PC-3 (cell line): ENCODE measurements at regions not wholly inside any gene's neighbourhood (a gene's known extent, or its start where the extent isn't known, plus 50 kb on each side); places are given as distances from the start of the nearest gene placed in this dataset.
A peak's percentile ranks its signal among the peaks of the same experiment; 100 is the strongest.
"Not testable (repeated sequence)": the region's sequence is repeated elsewhere in the genome, so short reads cannot be mapped to it uniquely, and the experiment has no call there.

Experiments
- ATAC-seq: fragments of 200-7000 bp; cut with Tn5 transposase; 2 replicates; pipeline ENCODE4 v1.9.1; 2020; ENCODE audit warnings: mild to moderate bottlenecking, moderate library complexity
- BruUV-seq: library from RNA; stranded (reverse); fragments of 400-500 nt; replicated peaks from 2 replicates; lab custom pipeline; 2021; lab: Mats Ljungman, UMichigan
- CTCF ChIA-PET: fragments of 300-600 bp; sonication (Branson Sonifier 250); formaldehyde crosslinking; loops from one replicate; lab custom pipeline; 2022; ENCODE audit warnings: antibody characterized with exemption; lab: Charles Lee
- POLR2A ChIA-PET: fragments of 300-600 bp; sonication (Branson Sonifier 250); formaldehyde crosslinking; loops from one replicate; lab custom pipeline; 2022; ENCODE audit warnings: antibody characterized with exemption; ENCODE audit not compliant: unreplicated experiment; lab: Charles Lee
- DNase-seq: peaks from one replicate; pipeline ENCODE4 v3.0.0-alpha.2; 2015
- H2AFZ ChIP-seq: fragments of 300-600 bp; sonication (generic); 2 replicates; pipeline ENCODE4 v1.6.0; 2016; ENCODE audit warnings: antibody characterized with exemption, low read length
- H3F3A ChIP-seq: fragments of 300-600 bp; sonication (generic); one replicate; pipeline ENCODE4 v1.6.0; 2017; ENCODE audit warnings: antibody characterized with exemption, low read length, control low read depth, mild to moderate bottlenecking; ENCODE audit not compliant: unreplicated experiment
- H3K27ac ChIP-seq: fragments of 300-600 bp; sonication (generic); 2 replicates; pipeline ENCODE4 v1.5.1; 2016; ENCODE audit warnings: mild to moderate bottlenecking, low read length
- H3K27me3 ChIP-seq: fragments of 300-600 bp; sonication (generic); 2 replicates; pipeline ENCODE4 v1.6.1; 2016; ENCODE audit warnings: low read length, mixed read lengths
- H3K36me3 ChIP-seq: fragments of 300-600 bp; sonication (generic); 2 replicates; pipeline ENCODE4 v1.6.1; 2016; ENCODE audit warnings: low read depth, mixed run types, low read length, mixed read lengths
- H3K4me1 ChIP-seq: fragments of 300-600 bp; sonication (generic); 2 replicates; pipeline ENCODE4 v1.5.1; 2016; ENCODE audit warnings: low read length; ENCODE audit not compliant: insufficient read depth
- H3K4me2 ChIP-seq: fragments of 300-600 bp; sonication (generic); 2 replicates; pipeline ENCODE4 v1.6.0; 2016; ENCODE audit warnings: low read length
- H3K4me3 ChIP-seq: fragments of 300-600 bp; sonication (generic); 2 replicates; pipeline ENCODE4 v1.5.1; 2016; ENCODE audit warnings: mild to moderate bottlenecking, low read length, mixed read lengths
- H3K79me2 ChIP-seq: fragments of 300-600 bp; sonication (generic); 2 replicates; pipeline ENCODE4 v1.6.1; 2017; ENCODE audit warnings: low read length, mixed read lengths
- H3K9ac ChIP-seq: fragments of 300-600 bp; sonication (generic); 2 replicates; pipeline ENCODE4 v1.6.0; 2016; ENCODE audit warnings: mild to moderate bottlenecking, low read length
- H3K9me2 ChIP-seq: fragments of 300-600 bp; sonication (generic); replicated peaks from 2 replicates; pipeline ENCODE4 v1.6.1; 2016; ENCODE audit warnings: mixed run types, low read length, mixed read lengths
- H3K9me3 ChIP-seq: fragments of 300-600 bp; sonication (generic); 2 replicates; pipeline ENCODE4 v1.6.1; 2016; ENCODE audit warnings: low read length, mixed read lengths
- H4K20me1 ChIP-seq: fragments of 300-600 bp; sonication (generic); 2 replicates; pipeline ENCODE4 v1.6.1; 2016; ENCODE audit warnings: low read length, mixed read lengths
- intact Hi-C: fragments of 100-400 bp; cut with micrococcal nuclease; formaldehyde crosslinking; loops from 2 replicates; pipeline ENCODE4 v1.9.0; 2023

- H3K27ac ChIP-seq, POLR2A ChIA-PET, intact Hi-C loops, H3K27me3 ChIP-seq, H2AFZ ChIP-seq, H4K20me1 ChIP-seq, BruUV-seq, H3K4me2 ChIP-seq, H3K9me2 ChIP-seq, H3K79me2 ChIP-seq, H3K9me3 ChIP-seq, H3K4me3 ChIP-seq, CTCF ChIA-PET, H3K9ac ChIP-seq, H3F3A ChIP-seq, ATAC-seq, DNase-seq, H3K36me3 ChIP-seq, H3K4me1 ChIP-seq: not testable (repeated sequence)
These were observed 4055.2 kb upstream of the TPTE start for GRCh38 chr21:6466081-6466698.

- BruUV-seq, H3F3A ChIP-seq, H2AFZ ChIP-seq, H3K27me3 ChIP-seq, POLR2A ChIA-PET, H3K9me2 ChIP-seq, CTCF ChIA-PET, H3K4me1 ChIP-seq, H3K4me3 ChIP-seq, H3K9me3 ChIP-seq, H3K4me2 ChIP-seq, DNase-seq, intact Hi-C loops, H3K36me3 ChIP-seq, H3K79me2 ChIP-seq, H3K9ac ChIP-seq, H3K27ac ChIP-seq, H4K20me1 ChIP-seq: not testable (repeated sequence)
- peak; percentile 55 for ATAC-seq
These were observed 4054.7 kb upstream of the TPTE start for GRCh38 chr21:6466707-6467106.

- H3F3A ChIP-seq, H3K36me3 ChIP-seq, DNase-seq, CTCF ChIA-PET, H3K9me3 ChIP-seq, H3K4me1 ChIP-seq, H3K4me2 ChIP-seq, H3K9ac ChIP-seq, BruUV-seq, POLR2A ChIA-PET, H4K20me1 ChIP-seq, H3K79me2 ChIP-seq, H3K4me3 ChIP-seq, H3K9me2 ChIP-seq, intact Hi-C loops, H3K27me3 ChIP-seq, H2AFZ ChIP-seq, H3K27ac ChIP-seq: not testable (repeated sequence)
- ATAC-seq, result peak; percentile 44
These were observed 4054.1 kb upstream of the TPTE start for GRCh38 chr21:6467189-6467774.

GRCh38 chr21:6467907-6468306 is 4053.5 kb upstream of the TPTE start:
- BruUV-seq, result not testable (repeated sequence)

DNA sequence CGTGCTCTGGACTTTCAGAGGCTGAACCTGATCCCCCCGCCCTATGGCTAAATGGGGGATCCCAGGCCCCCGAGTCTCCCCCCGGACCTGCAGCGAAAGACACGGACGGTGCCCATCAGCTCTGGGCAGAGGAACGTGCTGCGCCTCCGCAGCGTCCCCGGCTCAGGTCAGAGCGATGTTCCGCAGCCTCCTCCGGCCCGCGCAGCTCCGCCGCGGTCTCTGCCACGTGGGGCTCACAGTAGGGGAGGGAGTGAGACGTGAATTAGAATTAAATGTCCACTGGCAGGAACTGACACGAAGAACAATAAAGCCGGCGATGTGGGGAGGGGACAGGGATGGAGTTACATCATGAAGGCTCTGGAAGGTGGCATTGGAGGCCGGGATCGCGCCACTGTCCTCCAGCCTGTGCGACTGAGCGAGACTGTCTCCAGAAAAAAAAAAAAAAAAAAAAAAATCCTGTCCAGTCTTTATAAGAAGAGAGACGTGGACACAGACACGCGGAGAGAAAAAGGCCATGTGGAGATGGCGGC is 4053.0 kb upstream of the TPTE start:
- POLR2A ChIA-PET, H3K9me2 ChIP-seq, H3K4me1 ChIP-seq, H3K4me3 ChIP-seq, H4K20me1 ChIP-seq, H3K36me3 ChIP-seq, BruUV-seq, H3K4me2 ChIP-seq, intact Hi-C loops, H3K9me3 ChIP-seq, H3K79me2 ChIP-seq, ATAC-seq, CTCF ChIA-PET, DNase-seq, H3K9ac ChIP-seq, H3F3A ChIP-seq, H3K27ac ChIP-seq, H3K27me3 ChIP-seq, H2AFZ ChIP-seq: not testable (repeated sequence)

More at GRCh38 chr21:6467907-6468306, 4053.5 kb upstream of the TPTE start:
- H3K79me2 ChIP-seq, intact Hi-C loops, ATAC-seq, H3K4me1 ChIP-seq, DNase-seq, H3K27ac ChIP-seq, POLR2A ChIA-PET, H3K27me3 ChIP-seq, H3K36me3 ChIP-seq, H3K9me3 ChIP-seq, H2AFZ ChIP-seq, H3K9me2 ChIP-seq, H3K4me3 ChIP-seq, H3K4me2 ChIP-seq, H3F3A ChIP-seq, H4K20me1 ChIP-seq, CTCF ChIA-PET, H3K9ac ChIP-seq: not testable (repeated sequence)

DNA sequence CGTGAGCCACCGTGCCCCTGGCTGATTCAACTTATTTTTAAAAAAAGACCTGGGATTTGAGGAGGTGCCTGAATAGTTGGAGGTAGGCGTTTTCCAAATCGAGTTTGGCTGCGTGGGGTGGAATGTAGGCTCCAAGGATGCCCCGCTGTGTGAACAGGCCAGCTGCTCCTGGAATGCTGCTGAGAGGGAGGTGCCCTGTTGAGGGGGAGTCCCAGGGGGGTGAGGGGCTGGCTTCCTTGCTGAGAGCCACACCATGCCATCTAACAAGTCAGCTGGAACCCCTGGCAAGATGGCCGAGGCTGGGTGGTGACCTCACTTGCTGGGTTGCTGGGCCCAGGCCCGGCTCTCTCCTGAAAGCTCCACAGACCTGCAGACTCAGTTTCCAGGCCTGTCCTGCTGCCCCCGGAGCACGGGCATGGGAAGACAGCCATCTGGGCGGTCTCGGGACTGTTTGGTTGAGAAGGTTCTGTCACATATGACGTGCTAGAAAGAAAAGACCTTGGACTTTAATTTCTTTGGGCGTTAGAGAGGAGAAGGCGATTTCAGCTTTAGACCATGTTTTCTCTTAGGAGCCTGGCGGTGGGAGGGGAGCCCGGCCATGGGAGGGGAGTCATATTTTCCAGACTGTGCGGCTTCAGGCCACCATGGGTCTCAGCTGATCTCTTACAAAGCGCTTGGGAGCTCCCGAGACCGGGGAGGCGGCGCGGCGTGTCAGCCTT is 4047.0 kb upstream of the TPTE start:
- intact Hi-C loops, BruUV-seq, H4K20me1 ChIP-seq, POLR2A ChIA-PET, H3K9me2 ChIP-seq, H3K9me3 ChIP-seq, H3K9ac ChIP-seq, H3K79me2 ChIP-seq, H3K27ac ChIP-seq, H3K4me3 ChIP-seq, H3K36me3 ChIP-seq, H3K27me3 ChIP-seq, H2AFZ ChIP-seq, H3F3A ChIP-seq, DNase-seq, CTCF ChIA-PET, H3K4me1 ChIP-seq, ATAC-seq, H3K4me2 ChIP-seq: not testable (repeated sequence)
